ENCODE measurements at regions not wholly inside any gene's neighbourhood (a gene's known extent, or its start where the extent isn't known, plus 50 kb on each side); places are given as distances from the start of the nearest gene placed in this dataset.

DNA sequence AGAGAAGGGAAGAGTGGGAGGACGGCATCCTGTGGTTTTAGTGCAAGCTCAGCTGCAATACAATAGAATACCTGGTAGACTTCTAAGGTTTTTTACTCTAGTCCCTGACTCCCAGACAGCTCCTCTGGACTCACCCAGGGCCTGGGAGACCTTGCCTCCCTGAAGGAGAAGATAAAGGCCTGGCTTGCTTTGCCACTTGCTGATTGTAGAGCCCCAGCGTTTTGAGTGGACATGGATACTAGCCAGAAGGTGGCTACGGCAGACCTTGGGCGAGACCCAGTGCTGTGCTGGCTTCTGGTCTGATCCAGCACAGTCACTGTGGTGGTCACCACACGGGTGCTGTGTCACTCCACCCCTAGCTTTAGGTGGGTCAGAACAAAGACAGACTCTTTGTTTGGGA lies 72.2 kb upstream of the TTC14 start:
- WGBS, result 76% methylated on average over 5 of the region's 5 CpGs
- TF ChIP-seq POLR2AphosphoS5 (IDR thresholded peaks at IDR 0.05) (no peak), CTCF (IDR thresholded peaks at IDR 0.05) (no peak), POLR2A (IDR thresholded peaks at IDR 0.05) (no peak), EP300 (IDR thresholded peaks at IDR 0.05) (no peak)

GRCh38 chr3:180530276-180530675 lies 71.7 kb upstream of the TTC14 start:
- no peak overlapping the region for H3K27ac ChIP-seq

More for the DNA sequence above, 72.2 kb upstream of the TTC14 start:
- H3K9me3 ChIP-seq, result no peaks in the 10 kb centered on the region
- no peak for DNase-seq (ENCODE audit: low spot score in 2 of 2)
- H3K4me1 ChIP-seq, result no peaks in the 10 kb centered on the region
- no peaks in the 10 kb centered on the region for H3K27me3 ChIP-seq
- H3K36me3 ChIP-seq, result no peaks in the 10 kb centered on the region
- H3K27ac ChIP-seq, result no peak overlapping the region
- H3K4me3 ChIP-seq, result no peak overlapping the region

GRCh38 chr3:180531303-180532278 lies 70.4 kb upstream of the TTC14 start:
- TF ChIP-seq EP300 (IDR thresholded peaks at IDR 0.05) (no peak), CTCF (IDR thresholded peaks at IDR 0.05) (no peak), POLR2AphosphoS5 (IDR thresholded peaks at IDR 0.05) (no peak), POLR2A (IDR thresholded peaks at IDR 0.05) (no peak)
- H3K4me3 ChIP-seq, result no peak overlapping the region
- no peaks in the 10 kb centered on the region for H3K27me3 ChIP-seq
- H3K9me3 ChIP-seq, result no peaks in the 10 kb centered on the region
- H3K4me1 ChIP-seq, result no peaks in the 10 kb centered on the region
- H3K27ac ChIP-seq, result no peak overlapping the region
- H3K36me3 ChIP-seq, result no peaks in the 10 kb centered on the region
- WGBS, result 78% methylated on average over 10 of the region's 10 CpGs
- no peak for DNase-seq (ENCODE audit: low spot score in 2 of 2)

More at GRCh38 chr3:180530276-180530675, 71.7 kb upstream of the TTC14 start:
- DNase-seq (ENCODE audit: low spot score in 2 of 2), result no peak
- H3K36me3 ChIP-seq, result no peaks in the 10 kb centered on the region
- no peaks in the 10 kb centered on the region for H3K27me3 ChIP-seq
- TF ChIP-seq POLR2AphosphoS5 (IDR thresholded peaks at IDR 0.05) (no peak), POLR2A (IDR thresholded peaks at IDR 0.05) (no peak), CTCF (IDR thresholded peaks at IDR 0.05) (no peak), EP300 (IDR thresholded peaks at IDR 0.05) (no peak)
- no peaks in the 10 kb centered on the region for H3K4me1 ChIP-seq
- no peaks in the 10 kb centered on the region for H3K9me3 ChIP-seq
- H3K4me3 ChIP-seq, result no peak overlapping the region

- 67% methylated on average over 2 of the region's 2 CpGs for WGBS
- no peaks in the 10 kb centered on the region for H3K36me3 ChIP-seq
- no peak for DNase-seq (ENCODE audit: low spot score in 2 of 2)
- H3K4me3 ChIP-seq, result no peak overlapping the region
- H3K9me3 ChIP-seq, result no peaks in the 10 kb centered on the region
- no peak overlapping the region for H3K27ac ChIP-seq
- no peaks in the 10 kb centered on the region for H3K4me1 ChIP-seq
- H3K27me3 ChIP-seq, result no peaks in the 10 kb centered on the region
- TF ChIP-seq POLR2AphosphoS5 (IDR thresholded peaks at IDR 0.05) (no peak), CTCF (IDR thresholded peaks at IDR 0.05) (no peak), POLR2A (IDR thresholded peaks at IDR 0.05) (no peak), EP300 (IDR thresholded peaks at IDR 0.05) (no peak)
These were observed 67.1 kb upstream of the TTC14 start for GRCh38 chr3:180534828-180535227.

GRCh38 chr3:180538493-180538892 lies 63.5 kb upstream of the TTC14 start:
- DNase-seq (ENCODE audit: low spot score in 2 of 2), result no peak
- Histone ChIP-seq H3K9me3 (no peaks in the 10 kb centered on the region), H3K4me1 (no peaks in the 10 kb centered on the region), H3K4me3 (no peak overlapping the region), H3K36me3 (no peaks in the 10 kb centered on the region), H3K27me3 (no peaks in the 10 kb centered on the region), H3K27ac (no peak overlapping the region)
- no peak for TF ChIP-seq POLR2A (IDR thresholded peaks at IDR 0.05)
- no peak for TF ChIP-seq EP300 (IDR thresholded peaks at IDR 0.05)
- no peak for TF ChIP-seq CTCF (IDR thresholded peaks at IDR 0.05)
- no peak for TF ChIP-seq POLR2AphosphoS5 (IDR thresholded peaks at IDR 0.05)

Data from suprapubic skin (tissue), 4 donors.